ENCODE measurements at regions not wholly inside any gene's neighbourhood (a gene's known extent, or its start where the extent isn't known, plus 50 kb on each side); places are given as distances from the start of the nearest gene placed in this dataset.

DNA sequence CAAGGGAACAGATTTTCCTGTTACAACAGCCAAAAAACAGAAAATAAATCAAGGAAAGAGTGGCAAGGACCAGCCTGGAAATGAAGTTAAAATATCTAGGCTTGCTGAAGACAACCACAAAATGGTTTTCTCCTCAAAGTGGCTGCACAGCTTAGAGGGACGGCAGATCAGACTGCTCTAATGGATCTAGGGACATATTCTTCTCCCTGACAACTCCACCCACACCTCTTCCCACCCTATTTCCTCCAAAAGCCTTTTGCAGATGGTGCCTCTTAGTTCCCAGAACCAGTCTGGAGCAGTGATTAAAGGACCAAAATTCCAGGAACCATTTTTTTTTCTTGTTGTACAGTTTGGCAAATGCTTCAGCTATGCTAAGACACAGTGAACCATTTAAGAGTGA, 220.2 kb upstream of the SIX2 start:
- TF ChIP-seq BHLHE40 (IDR thresholded peaks at IDR 0.05; ENCODE audit: borderline replicate concordance) (no peak), SP1 (IDR thresholded peaks at IDR 0.05) (no peak), CTBP1 (IDR thresholded peaks at IDR 0.05; ENCODE audit: borderline replicate concordance) (no peak), HDGF (IDR thresholded peaks at IDR 0.05; ENCODE audit: borderline replicate concordance) (no peak), FOXM1 (IDR thresholded peaks at IDR 0.05; ENCODE audit: borderline replicate concordance) (no peak), SUZ12 (IDR thresholded peaks at IDR 0.05) (no peak), LEF1 (IDR thresholded peaks at IDR 0.05; ENCODE audit: borderline replicate concordance) (no peak), L3MBTL2 (conservative IDR thresholded peaks at IDR 0.05) (no peak)
